ENCODE measurements at regions not wholly inside any gene's neighbourhood (a gene's known extent, or its start where the extent isn't known, plus 50 kb on each side); places are given as distances from the start of the nearest gene placed in this dataset.

DNA sequence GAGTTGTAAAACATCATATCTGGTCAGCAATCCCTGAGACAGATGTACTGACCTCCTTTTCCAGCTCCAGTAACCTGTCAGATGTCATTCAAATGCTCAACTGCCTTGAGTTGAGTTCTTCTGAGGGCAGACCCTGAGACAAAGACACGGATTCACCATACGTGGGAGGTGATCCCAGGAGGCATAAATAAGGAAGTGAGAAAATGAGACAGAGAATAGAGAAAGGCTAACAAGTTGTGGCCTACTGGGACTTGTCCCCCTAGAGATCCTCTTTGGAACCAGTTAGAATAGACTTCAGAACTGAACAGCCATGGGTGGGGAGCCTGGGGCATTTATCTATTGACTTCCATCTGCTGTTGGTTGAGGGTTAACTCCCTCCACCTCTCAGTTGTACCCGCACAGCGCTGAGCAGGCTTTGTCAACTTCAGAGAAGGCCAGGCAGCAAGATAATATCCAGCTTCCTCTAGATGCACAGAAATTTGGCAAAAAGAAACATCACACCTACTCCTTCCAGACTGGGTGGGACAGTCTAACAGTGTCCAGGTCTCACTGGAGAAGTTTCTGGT, 123.0 kb upstream of the DYNLRB2 start:
- TF ChIP-seq, protein P1, sequence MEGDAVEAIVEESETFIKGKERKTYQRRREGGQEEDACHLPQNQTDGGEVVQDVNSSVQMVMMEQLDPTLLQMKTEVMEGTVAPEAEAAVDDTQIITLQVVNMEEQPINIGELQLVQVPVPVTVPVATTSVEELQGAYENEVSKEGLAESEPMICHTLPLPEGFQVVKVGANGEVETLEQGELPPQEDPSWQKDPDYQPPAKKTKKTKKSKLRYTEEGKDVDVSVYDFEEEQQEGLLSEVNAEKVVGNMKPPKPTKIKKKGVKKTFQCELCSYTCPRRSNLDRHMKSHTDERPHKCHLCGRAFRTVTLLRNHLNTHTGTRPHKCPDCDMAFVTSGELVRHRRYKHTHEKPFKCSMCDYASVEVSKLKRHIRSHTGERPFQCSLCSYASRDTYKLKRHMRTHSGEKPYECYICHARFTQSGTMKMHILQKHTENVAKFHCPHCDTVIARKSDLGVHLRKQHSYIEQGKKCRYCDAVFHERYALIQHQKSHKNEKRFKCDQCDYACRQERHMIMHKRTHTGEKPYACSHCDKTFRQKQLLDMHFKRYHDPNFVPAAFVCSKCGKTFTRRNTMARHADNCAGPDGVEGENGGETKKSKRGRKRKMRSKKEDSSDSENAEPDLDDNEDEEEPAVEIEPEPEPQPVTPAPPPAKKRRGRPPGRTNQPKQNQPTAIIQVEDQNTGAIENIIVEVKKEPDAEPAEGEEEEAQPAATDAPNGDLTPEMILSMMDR (IDR thresholded peaks at IDR 0.05): no peak
- TF ChIP-seq SIN3A (IDR thresholded peaks at IDR 0.05; ENCODE audit: borderline replicate concordance, insufficient read depth, low read depth, low read length) (no peak), POLR2AphosphoS5 (IDR thresholded peaks at IDR 0.05; ENCODE audit: low read depth, low read length) (no peak), TCF7L2 (IDR thresholded peaks at IDR 0.05; ENCODE audit: low read depth, low read length) (no peak)
- TF ChIP-seq, protein P2, sequence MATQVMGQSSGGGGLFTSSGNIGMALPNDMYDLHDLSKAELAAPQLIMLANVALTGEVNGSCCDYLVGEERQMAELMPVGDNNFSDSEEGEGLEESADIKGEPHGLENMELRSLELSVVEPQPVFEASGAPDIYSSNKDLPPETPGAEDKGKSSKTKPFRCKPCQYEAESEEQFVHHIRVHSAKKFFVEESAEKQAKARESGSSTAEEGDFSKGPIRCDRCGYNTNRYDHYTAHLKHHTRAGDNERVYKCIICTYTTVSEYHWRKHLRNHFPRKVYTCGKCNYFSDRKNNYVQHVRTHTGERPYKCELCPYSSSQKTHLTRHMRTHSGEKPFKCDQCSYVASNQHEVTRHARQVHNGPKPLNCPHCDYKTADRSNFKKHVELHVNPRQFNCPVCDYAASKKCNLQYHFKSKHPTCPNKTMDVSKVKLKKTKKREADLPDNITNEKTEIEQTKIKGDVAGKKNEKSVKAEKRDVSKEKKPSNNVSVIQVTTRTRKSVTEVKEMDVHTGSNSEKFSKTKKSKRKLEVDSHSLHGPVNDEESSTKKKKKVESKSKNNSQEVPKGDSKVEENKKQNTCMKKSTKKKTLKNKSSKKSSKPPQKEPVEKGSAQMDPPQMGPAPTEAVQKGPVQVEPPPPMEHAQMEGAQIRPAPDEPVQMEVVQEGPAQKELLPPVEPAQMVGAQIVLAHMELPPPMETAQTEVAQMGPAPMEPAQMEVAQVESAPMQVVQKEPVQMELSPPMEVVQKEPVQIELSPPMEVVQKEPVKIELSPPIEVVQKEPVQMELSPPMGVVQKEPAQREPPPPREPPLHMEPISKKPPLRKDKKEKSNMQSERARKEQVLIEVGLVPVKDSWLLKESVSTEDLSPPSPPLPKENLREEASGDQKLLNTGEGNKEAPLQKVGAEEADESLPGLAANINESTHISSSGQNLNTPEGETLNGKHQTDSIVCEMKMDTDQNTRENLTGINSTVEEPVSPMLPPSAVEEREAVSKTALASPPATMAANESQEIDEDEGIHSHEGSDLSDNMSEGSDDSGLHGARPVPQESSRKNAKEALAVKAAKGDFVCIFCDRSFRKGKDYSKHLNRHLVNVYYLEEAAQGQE (IDR thresholded peaks at IDR 0.05; ENCODE audit: insufficient read depth in 1 of 2, low read depth in 2 of 2, low read length in 1 of 2): no peak
